ENCODE measurements at regions not wholly inside any gene's neighbourhood (a gene's known extent, or its start where the extent isn't known, plus 50 kb on each side); places are given as distances from the start of the nearest gene placed in this dataset.
"Not testable (repeated sequence)": the region's sequence is repeated elsewhere in the genome, so short reads cannot be mapped to it uniquely, and the experiment has no call there.

- FAIRE-seq = no peak
- no peak for DNase-seq (ENCODE audit: insufficient read length, low spot score)
These were observed 65.7 kb upstream of the PARD3 start for GRCh38 chr10:34880817-34881216.

GRCh38 chr10:34878651-34879050 lies 63.6 kb upstream of the PARD3 start:
- not testable (repeated sequence) for DNase-seq (ENCODE audit: insufficient read length, low spot score); FAIRE-seq

More at GRCh38 chr10:34880817-34881216, 65.7 kb upstream of the PARD3 start:
- TF ChIP-seq CTCF (IDR thresholded peaks at IDR 0.05; ENCODE audit: insufficient read depth, missing control alignments) = no peak

GRCh38 chr10:34875061-34875460 lies 60.0 kb upstream of the PARD3 start:
- DNase-seq (ENCODE audit: insufficient read length, low spot score) (no peak), FAIRE-seq (no peak)
- no peak for TF ChIP-seq CTCF (IDR thresholded peaks at IDR 0.05; ENCODE audit: insufficient read depth, missing control alignments)

GRCh38 chr10:34872820-34873219 lies 57.7 kb upstream of the PARD3 start:
- no peak for DNase-seq (ENCODE audit: insufficient read length, low spot score)
- FAIRE-seq = no peak
- no peak for TF ChIP-seq CTCF (IDR thresholded peaks at IDR 0.05; ENCODE audit: insufficient read depth, missing control alignments)

- FAIRE-seq (no peak), DNase-seq (ENCODE audit: insufficient read length, low spot score) (no peak)
- TF ChIP-seq CTCF (IDR thresholded peaks at IDR 0.05; ENCODE audit: insufficient read depth, missing control alignments) = no peak
These were observed 54.2 kb upstream of the PARD3 start for GRCh38 chr10:34869135-34869836.

GRCh38 chr10:34868589-34868988 lies 53.5 kb upstream of the PARD3 start:
- DNase-seq (ENCODE audit: insufficient read length, low spot score) = no peak
- no peak for TF ChIP-seq CTCF (IDR thresholded peaks at IDR 0.05; ENCODE audit: insufficient read depth, missing control alignments)
- FAIRE-seq = no peak

- DNase-seq (ENCODE audit: insufficient read length, low spot score) (no peak), FAIRE-seq (no peak)
- no peak for TF ChIP-seq CTCF (IDR thresholded peaks at IDR 0.05; ENCODE audit: insufficient read depth, missing control alignments)
These were observed 51.8 kb upstream of the PARD3 start for GRCh38 chr10:34866848-34867247.

Data from D721Med (cell line).